CD14-positive monocyte (primary cell): ENCODE measurements at regions not wholly inside any gene's neighbourhood (a gene's known extent, or its start where the extent isn't known, plus 50 kb on each side); places are given as distances from the start of the nearest gene placed in this dataset.

Experiments used
- DNase-seq, 3 donors: peaks; one replicate each; pipeline ENCODE4 v3.0.0-alpha.2; 2011 to 2022
- H2AFZ ChIP-seq: 2 replicates; pipeline ENCODE4 v1.6.0; 2012; ENCODE audit warnings: mild to moderate bottlenecking, low read depth, low read length, inconsistent platforms; ENCODE audit not compliant: insufficient read depth, poor library complexity, severe bottlenecking
- H3K27ac ChIP-seq, 2 donors: 1 replicate in 1 of 2; 2 replicates in 1 of 2; pipeline ENCODE4 v1.5.1; 2012 to 2013; ENCODE audit warnings: low read length in 2 of 2, control low read depth in 1 of 2, inconsistent platforms in 1 of 2, low read depth in 1 of 2, mild to moderate bottlenecking in 1 of 2
- H3K27me3 ChIP-seq, 2 donors: one replicate each; pipeline versions ENCODE4 v1.6.0 to v1.6.1; 2011 to 2013; ENCODE audit warnings: low read length in 2 of 2; ENCODE audit not compliant: control insufficient read depth in 2 of 2, insufficient read depth in 2 of 2
- H3K36me3 ChIP-seq, 2 donors: replicated peaks in 1 of 2; 1 replicate in 1 of 2; 2 replicates in 1 of 2; pipeline versions ENCODE4 v1.5.1 to v1.6.1; 2012 to 2013; ENCODE audit warnings: low read length in 2 of 2, control low read depth in 1 of 2, inconsistent platforms in 1 of 2, mild to moderate bottlenecking in 1 of 2; ENCODE audit not compliant: insufficient read depth in 2 of 2, control insufficient read depth in 1 of 2
- H3K4me1 ChIP-seq, 2 donors: 1 replicate in 1 of 2; 2 replicates in 1 of 2; pipeline versions ENCODE4 v1.5.1 to v1.6.1; 2012 to 2013; ENCODE audit warnings: low read length in 2 of 2, control low read depth in 1 of 2, inconsistent platforms in 1 of 2, mild to moderate bottlenecking in 1 of 2, moderate library complexity in 1 of 2; ENCODE audit not compliant: insufficient read depth in 2 of 2, control insufficient read depth in 1 of 2
- H3K4me2 ChIP-seq: replicated peaks from 2 replicates; pipeline ENCODE3; 2012; ENCODE audit warnings: low read length, moderate library complexity, mild to moderate bottlenecking; ENCODE audit not compliant: poor library complexity, severe bottlenecking; ENCODE audit errors: extremely low read depth
- H3K4me3 ChIP-seq, 3 experiments: fragments of 200-600 bp in 1 of 3; sonication (generic) in 1 of 3; replicated peaks in 1 of 3; 1 replicate in 2 of 3; 2 replicates in 1 of 3; pipeline ENCODE4 v1.5.1; 2011 to 2013; ENCODE audit warnings: low read length in 3 of 3, mild to moderate bottlenecking in 3 of 3, control low read depth in 2 of 3, low read depth in 2 of 3, inconsistent platforms in 1 of 3, moderate library complexity in 1 of 3
- H3K79me2 ChIP-seq: 2 replicates; pipeline ENCODE4 v1.6.0; 2012; ENCODE audit warnings: mild to moderate bottlenecking, control low read depth, inconsistent platforms, low read length, moderate library complexity; ENCODE audit not compliant: insufficient read depth
- H3K9ac ChIP-seq: 2 replicates; pipeline ENCODE4 v1.6.0; 2017; ENCODE audit warnings: low read length, mild to moderate bottlenecking; ENCODE audit not compliant: insufficient read depth, poor library complexity, severe bottlenecking
- H3K9me3 ChIP-seq, 2 donors: replicated peaks in 1 of 2; 1 replicate in 1 of 2; 2 replicates in 1 of 2; pipeline versions ENCODE4 v1.5.1 to v1.6.1; 2012 to 2013; ENCODE audit warnings: low read length in 2 of 2, control low read depth in 1 of 2; ENCODE audit not compliant: control insufficient read depth in 1 of 2, insufficient read depth in 1 of 2
- H4K20me1 ChIP-seq: 2 replicates; pipeline ENCODE4 v1.6.0; 2012; ENCODE audit warnings: mild to moderate bottlenecking, low read length, control low read depth, moderate library complexity; ENCODE audit not compliant: insufficient read depth
- H3K27ac Mint-ChIP-seq, 7 donors: one replicate each; pipeline ENCODE4 v1.8.0; 2020; ENCODE audit warnings: mild to moderate bottlenecking in 7 of 7, mixed read lengths in 7 of 7, moderate library complexity in 6 of 7, inconsistent platforms in 2 of 7
- H3K27me3 Mint-ChIP-seq, 3 donors: one replicate each; pipeline ENCODE4 v1.8.0; 2021 to 2022; ENCODE audit warnings: low read depth in 3 of 3, mild to moderate bottlenecking in 3 of 3, mixed read lengths in 3 of 3, moderate library complexity in 3 of 3, inconsistent platforms in 1 of 3
- H3K36me3 Mint-ChIP-seq, 2 donors: one replicate each; pipeline ENCODE4 v1.8.0; 2020; ENCODE audit warnings: mixed read lengths in 2 of 2, inconsistent platforms in 1 of 2, mild to moderate bottlenecking in 1 of 2
- H3K4me1 Mint-ChIP-seq: one replicate; pipeline ENCODE4 v1.8.0; 2020; ENCODE audit warnings: mild to moderate bottlenecking, mixed read lengths
- H3K4me3 Mint-ChIP-seq, 2 donors: one replicate each; pipeline ENCODE4 v1.8.0; 2020; ENCODE audit warnings: mild to moderate bottlenecking in 2 of 2, mixed read lengths in 2 of 2, moderate library complexity in 1 of 2
- H3K9me3 Mint-ChIP-seq, 7 donors: one replicate each; pipeline ENCODE4 v1.8.0; 2020 to 2022; ENCODE audit warnings: mixed read lengths in 7 of 7, mild to moderate bottlenecking in 6 of 7, moderate library complexity in 6 of 7, inconsistent platforms in 2 of 7
- WGBS: methylation state at CpG from one replicate; pipeline ENCODE4 v1.1.5; 2013; ENCODE audit warnings: missing lambda C conversion rate; ENCODE audit not compliant: insufficient coverage; 5-methylcytosine and 5-hydroxymethylcytosine counted together
- intact Hi-C, 2 donors: fragments of 100-400 bp; cut with micrococcal nuclease; formaldehyde crosslinking; loops; one replicate each; pipeline versions ENCODE4 v1.15.0 to v1.15.1; 2023
- TF ChIP-seq, protein P1 (sequence below): fragments of 200-600 bp; IDR thresholded peaks from one replicate; pipeline ENCODE4 v1.8.0; 2022; ENCODE audit warnings: antibody characterized with exemption, mild to moderate bottlenecking

DNA sequence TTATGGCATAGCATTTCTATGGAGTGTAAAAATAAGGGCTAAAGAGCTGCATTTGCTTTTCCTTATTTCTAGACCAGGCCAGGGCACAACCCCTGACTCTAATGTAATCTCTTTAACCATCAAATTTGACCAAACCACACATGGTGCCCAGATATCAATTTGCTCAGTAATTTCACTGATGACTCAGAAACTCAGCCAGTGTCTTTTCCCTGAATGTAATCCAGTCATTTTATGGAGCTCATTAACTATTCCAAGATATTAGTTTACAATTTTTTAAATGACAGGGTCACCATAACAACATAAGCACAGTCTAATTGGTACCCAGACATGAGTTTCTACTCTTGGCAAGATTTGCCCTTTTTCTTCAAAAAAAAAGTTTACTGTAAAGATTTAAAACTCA is 270.8 kb upstream of the AGAP1 start:
- no peak overlapping the region for H3K4me2 ChIP-seq
- H3K4me1 ChIP-seq = no peaks in the 10 kb centered on the region
- no peaks in the 10 kb centered on the region for H3K36me3 ChIP-seq
- H3K27ac ChIP-seq = no peak overlapping the region
- H3K79me2 ChIP-seq = no peaks in the 10 kb centered on the region
- no peak for DNase-seq
- no peak overlapping the region for H2AFZ ChIP-seq
- intact Hi-C loops = no loop called here
- H3K4me3 ChIP-seq = no peak overlapping the region
- Mint-ChIP-seq H3K36me3 (no peaks in the 10 kb centered on the region), H3K27me3 (peaks cover 5 to 10% (median 9%) of the 10 kb centered on the region in 3 donors), H3K27ac (no peak overlapping the region), H3K9me3 (peaks cover 0 to 9% (median 2%) of the 10 kb centered on the region in 7 donors), H3K4me1 (no peaks in the 10 kb centered on the region), H3K4me3 (no peak overlapping the region)
- H3K9ac ChIP-seq = no peak overlapping the region
- TF ChIP-seq, protein P1, sequence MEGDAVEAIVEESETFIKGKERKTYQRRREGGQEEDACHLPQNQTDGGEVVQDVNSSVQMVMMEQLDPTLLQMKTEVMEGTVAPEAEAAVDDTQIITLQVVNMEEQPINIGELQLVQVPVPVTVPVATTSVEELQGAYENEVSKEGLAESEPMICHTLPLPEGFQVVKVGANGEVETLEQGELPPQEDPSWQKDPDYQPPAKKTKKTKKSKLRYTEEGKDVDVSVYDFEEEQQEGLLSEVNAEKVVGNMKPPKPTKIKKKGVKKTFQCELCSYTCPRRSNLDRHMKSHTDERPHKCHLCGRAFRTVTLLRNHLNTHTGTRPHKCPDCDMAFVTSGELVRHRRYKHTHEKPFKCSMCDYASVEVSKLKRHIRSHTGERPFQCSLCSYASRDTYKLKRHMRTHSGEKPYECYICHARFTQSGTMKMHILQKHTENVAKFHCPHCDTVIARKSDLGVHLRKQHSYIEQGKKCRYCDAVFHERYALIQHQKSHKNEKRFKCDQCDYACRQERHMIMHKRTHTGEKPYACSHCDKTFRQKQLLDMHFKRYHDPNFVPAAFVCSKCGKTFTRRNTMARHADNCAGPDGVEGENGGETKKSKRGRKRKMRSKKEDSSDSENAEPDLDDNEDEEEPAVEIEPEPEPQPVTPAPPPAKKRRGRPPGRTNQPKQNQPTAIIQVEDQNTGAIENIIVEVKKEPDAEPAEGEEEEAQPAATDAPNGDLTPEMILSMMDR = no peak
- H4K20me1 ChIP-seq = no peaks in the 10 kb centered on the region
- H3K9me3 ChIP-seq = no peaks in the 10 kb centered on the region
- H3K27me3 ChIP-seq = no peaks in the 10 kb centered on the region

DNA sequence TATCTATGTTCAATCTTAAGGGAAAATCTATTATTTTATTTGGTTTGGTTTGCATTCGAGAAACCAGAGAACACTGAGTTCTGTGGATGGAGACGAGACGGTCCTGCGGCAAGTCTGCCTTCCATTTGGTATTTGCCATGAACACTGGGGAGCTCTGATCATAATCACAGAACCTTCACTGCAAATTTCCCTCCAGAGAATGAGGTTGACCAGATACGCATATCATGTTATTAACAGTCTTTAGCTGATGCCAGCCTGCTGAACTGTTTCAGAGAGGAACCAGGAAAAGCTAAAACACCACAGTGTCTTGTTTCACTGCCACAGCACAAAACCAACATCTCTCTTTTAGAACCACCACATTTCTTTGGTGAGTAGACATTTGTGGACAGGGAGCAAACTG is 269.4 kb upstream of the AGAP1 start:
- Mint-ChIP-seq H3K4me3 (no peak overlapping the region), H3K4me1 (no peaks in the 10 kb centered on the region), H3K27me3 (peaks cover 5 to 9% (median 7%) of the 10 kb centered on the region in 3 donors), H3K27ac (no peak overlapping the region), H3K9me3 (peaks cover 0 to 9% (median 0%) of the 10 kb centered on the region in 7 donors), H3K36me3 (no peaks in the 10 kb centered on the region)
- Histone ChIP-seq H3K9ac (no peak overlapping the region), H3K9me3 (no peaks in the 10 kb centered on the region), H3K27ac (no peak overlapping the region), H3K4me1 (no peaks in the 10 kb centered on the region), H2AFZ (no peak overlapping the region), H3K4me2 (no peak overlapping the region), H3K79me2 (no peaks in the 10 kb centered on the region), H4K20me1 (no peaks in the 10 kb centered on the region), H3K4me3 (no peak overlapping the region), H3K27me3 (no peaks in the 10 kb centered on the region), H3K36me3 (no peaks in the 10 kb centered on the region)
- intact Hi-C loops = no loop called here
- WGBS = 95% methylated on average over 5 of the region's 5 CpGs
- TF ChIP-seq, protein P1 = no peak
- no peak for DNase-seq
